GM10266 (cell line): ENCODE measurements at regions not wholly inside any gene's neighbourhood (a gene's known extent, or its start where the extent isn't known, plus 50 kb on each side); places are given as distances from the start of the nearest gene placed in this dataset.
"Not testable (repeated sequence)": the region's sequence is repeated elsewhere in the genome, so short reads cannot be mapped to it uniquely, and the experiment has no call there.

ENCODE experiments used
- DNase-seq: peaks from one replicate; pipeline ENCODE4 v3.0.0; 2012; ENCODE audit errors: extremely low spot score
- CTCF ChIP-seq: IDR thresholded peaks from 2 replicates; pipeline ENCODE4 v1.5.1; 2012; ENCODE audit warnings: mild to moderate bottlenecking, low read depth; ENCODE audit not compliant: control insufficient read depth, insufficient read depth; ENCODE audit errors: missing control alignments

GRCh38 chr13:84097148-84097547 is 214.9 kb upstream of the SLITRK1 start:
- no peak for DNase-seq
- no peak for TF ChIP-seq CTCF

GRCh38 chr13:84096216-84096615 is 213.9 kb upstream of the SLITRK1 start:
- TF ChIP-seq CTCF = no peak
- no peak for DNase-seq

- DNase-seq = no peak
- no peak for TF ChIP-seq CTCF
Observed at GRCh38 chr13:84088996-84089395, 206.7 kb upstream of the SLITRK1 start.

GRCh38 chr13:84086847-84087162 is 204.5 kb upstream of the SLITRK1 start:
- no peak for DNase-seq

GRCh38 chr13:84086098-84086846 is 204.0 kb upstream of the SLITRK1 start:
- DNase-seq = not testable (repeated sequence)

More at GRCh38 chr13:84086847-84087162, 204.5 kb upstream of the SLITRK1 start:
- no peak for TF ChIP-seq CTCF

- no peak for DNase-seq
- TF ChIP-seq CTCF = no peak
Observed at GRCh38 chr13:84082462-84082861, 200.2 kb upstream of the SLITRK1 start.

- no peak for TF ChIP-seq CTCF
- DNase-seq = no peak
Observed at GRCh38 chr13:84080748-84081530, 198.7 kb upstream of the SLITRK1 start.
